ENCODE measurements at regions not wholly inside any gene's neighbourhood (a gene's known extent, or its start where the extent isn't known, plus 50 kb on each side); places are given as distances from the start of the nearest gene placed in this dataset.

DNA sequence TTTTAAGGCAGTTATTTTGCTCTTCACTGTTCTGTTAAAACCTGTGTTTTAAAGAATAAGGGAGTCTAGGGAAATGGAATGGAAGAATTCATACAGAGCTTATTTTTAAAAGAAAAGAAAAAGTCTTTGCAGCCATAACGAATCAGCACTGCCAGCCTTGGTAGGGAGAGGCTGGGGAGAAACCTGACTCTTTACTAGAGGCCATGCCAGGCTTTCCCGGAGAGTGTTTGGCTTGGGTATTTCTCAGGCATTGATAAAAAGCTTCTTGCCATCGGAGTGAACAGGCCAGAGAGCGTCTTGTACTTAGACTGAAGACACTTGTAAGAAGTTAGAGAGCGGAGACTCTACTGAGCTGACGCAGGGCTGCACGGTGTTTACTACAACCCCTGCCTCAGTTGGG, 72.7 kb upstream of the NFIL3 start:
- TF ChIP-seq, protein P1, sequence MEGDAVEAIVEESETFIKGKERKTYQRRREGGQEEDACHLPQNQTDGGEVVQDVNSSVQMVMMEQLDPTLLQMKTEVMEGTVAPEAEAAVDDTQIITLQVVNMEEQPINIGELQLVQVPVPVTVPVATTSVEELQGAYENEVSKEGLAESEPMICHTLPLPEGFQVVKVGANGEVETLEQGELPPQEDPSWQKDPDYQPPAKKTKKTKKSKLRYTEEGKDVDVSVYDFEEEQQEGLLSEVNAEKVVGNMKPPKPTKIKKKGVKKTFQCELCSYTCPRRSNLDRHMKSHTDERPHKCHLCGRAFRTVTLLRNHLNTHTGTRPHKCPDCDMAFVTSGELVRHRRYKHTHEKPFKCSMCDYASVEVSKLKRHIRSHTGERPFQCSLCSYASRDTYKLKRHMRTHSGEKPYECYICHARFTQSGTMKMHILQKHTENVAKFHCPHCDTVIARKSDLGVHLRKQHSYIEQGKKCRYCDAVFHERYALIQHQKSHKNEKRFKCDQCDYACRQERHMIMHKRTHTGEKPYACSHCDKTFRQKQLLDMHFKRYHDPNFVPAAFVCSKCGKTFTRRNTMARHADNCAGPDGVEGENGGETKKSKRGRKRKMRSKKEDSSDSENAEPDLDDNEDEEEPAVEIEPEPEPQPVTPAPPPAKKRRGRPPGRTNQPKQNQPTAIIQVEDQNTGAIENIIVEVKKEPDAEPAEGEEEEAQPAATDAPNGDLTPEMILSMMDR (IDR thresholded peaks at IDR 0.05): no peak
- no peak for TF ChIP-seq POLR2A (IDR thresholded peaks at IDR 0.05)

Measured in testis (tissue), 2 donors.